ENCODE measurements at regions not wholly inside any gene's neighbourhood (a gene's known extent, or its start where the extent isn't known, plus 50 kb on each side); places are given as distances from the start of the nearest gene placed in this dataset.
A peak's percentile ranks its signal among the peaks of the same experiment; 100 is the strongest.

GRCh38 chr3:18057471-18058091 is 315.1 kb upstream of the TBC1D5 start:
- CTCF ChIA-PET (ENCODE audit: unreplicated experiment): no interaction called here
- Histone ChIP-seq H3K9me3 (ENCODE audit: low read length) (peaks cover 14% of the 10 kb centered on the region; the same call in 1 of the 2 replicates), H3K27ac (ENCODE audit: low read depth, low read length, poor library complexity, severe bottlenecking) (no peak overlapping the region), H3K36me3 (ENCODE audit: insufficient read depth, low read length) (no peaks in the 10 kb centered on the region), H3K79me2 (ENCODE audit: insufficient read depth, low read depth, low read length) (no peaks in the 10 kb centered on the region), H2AFZ (ENCODE audit: low read length) (no peak overlapping the region), H3K4me2 (ENCODE audit: low read length) (no peak overlapping the region), H3K9me2 (ENCODE audit: insufficient read depth, low read length) (no peaks in the 10 kb centered on the region), H3K4me3 (ENCODE audit: low read depth, low read length, poor library complexity, severe bottlenecking) (no peak overlapping the region), H3K4me1 (ENCODE audit: insufficient read depth, low read length, poor library complexity, severe bottlenecking) (no peaks in the 10 kb centered on the region), H4K20me1 (ENCODE audit: insufficient read depth, low read length) (no peaks in the 10 kb centered on the region)
- TF ChIP-seq CTCF (conservative IDR thresholded peaks at IDR 0.05; ENCODE audit: low read length) (no peak), EZH2phosphoT487 (IDR thresholded peaks at IDR 0.05; ENCODE audit: borderline replicate concordance, low read depth, low read length) (no peak)
- BruUV-seq (replicated peaks): no TSS peak
- POLR2A ChIA-PET: no interaction called here
- DNase-seq (ENCODE audit: low spot score): no peak
- intact Hi-C loops (cut with micrococcal nuclease; ENCODE audit: unreplicated experiment): no loop called here

GRCh38 chr3:18054625-18055024 is 312.2 kb upstream of the TBC1D5 start:
- no peaks in the 10 kb centered on the region for H3K9me2 ChIP-seq (ENCODE audit: insufficient read depth, low read length)
- no peaks in the 10 kb centered on the region for H3K36me3 ChIP-seq (ENCODE audit: insufficient read depth, low read length)
- no peaks in the 10 kb centered on the region for H3K4me1 ChIP-seq (ENCODE audit: insufficient read depth, low read length, poor library complexity, severe bottlenecking)
- ChIA-PET CTCF (ENCODE audit: unreplicated experiment) (no interaction called here), POLR2A (no interaction called here)
- intact Hi-C loops (cut with micrococcal nuclease; ENCODE audit: unreplicated experiment): no loop called here
- no peaks in the 10 kb centered on the region for H4K20me1 ChIP-seq (ENCODE audit: insufficient read depth, low read length)
- H3K27ac ChIP-seq (ENCODE audit: low read depth, low read length, poor library complexity, severe bottlenecking): no peak overlapping the region
- peaks cover 14% of the 10 kb centered on the region; the same call in 1 of the 2 replicates for H3K9me3 ChIP-seq (ENCODE audit: low read length)
- H3K79me2 ChIP-seq (ENCODE audit: insufficient read depth, low read depth, low read length): no peaks in the 10 kb centered on the region
- no peak overlapping the region for H2AFZ ChIP-seq (ENCODE audit: low read length)
- no peak overlapping the region for H3K4me3 ChIP-seq (ENCODE audit: low read depth, low read length, poor library complexity, severe bottlenecking)
- no TSS peak for BruUV-seq (replicated peaks)
- TF ChIP-seq EZH2phosphoT487 (IDR thresholded peaks at IDR 0.05; ENCODE audit: borderline replicate concordance, low read depth, low read length) (no peak), CTCF (conservative IDR thresholded peaks at IDR 0.05; ENCODE audit: low read length) (no peak)
- no peak for DNase-seq (ENCODE audit: low spot score)
- H3K4me2 ChIP-seq (ENCODE audit: low read length): no peak overlapping the region

GRCh38 chr3:18051306-18051705 is 308.9 kb upstream of the TBC1D5 start:
- DNase-seq (ENCODE audit: low spot score): no peak
- BruUV-seq (replicated peaks): no TSS peak
- no peaks in the 10 kb centered on the region for H3K36me3 ChIP-seq (ENCODE audit: insufficient read depth, low read length)
- 0 out of 2 replicates have a peak overlapping the region, but pooled peaks have one; percentile 25 for H2AFZ ChIP-seq (ENCODE audit: low read length)
- H3K4me2 ChIP-seq (ENCODE audit: low read length): no peak overlapping the region
- TF ChIP-seq EZH2phosphoT487 (IDR thresholded peaks at IDR 0.05; ENCODE audit: borderline replicate concordance, low read depth, low read length) (no peak), CTCF (conservative IDR thresholded peaks at IDR 0.05; ENCODE audit: low read length) (no peak)
- no peak overlapping the region for H3K4me3 ChIP-seq (ENCODE audit: low read depth, low read length, poor library complexity, severe bottlenecking)
- no peaks in the 10 kb centered on the region for H3K79me2 ChIP-seq (ENCODE audit: insufficient read depth, low read depth, low read length)
- no peaks in the 10 kb centered on the region for H3K9me2 ChIP-seq (ENCODE audit: insufficient read depth, low read length)
- CTCF ChIA-PET (ENCODE audit: unreplicated experiment): interaction anchor here (1.5 kb wide), 1 partner anchor 11 kb away, joined by 3 read pairs; no protein-coding TSS in a partner anchor
- POLR2A ChIA-PET: no interaction called here
- H3K9me3 ChIP-seq (ENCODE audit: low read length): peaks cover 14% of the 10 kb centered on the region; the same call in 1 of the 2 replicates
- intact Hi-C loops (cut with micrococcal nuclease; ENCODE audit: unreplicated experiment): no loop called here
- no peaks in the 10 kb centered on the region for H4K20me1 ChIP-seq (ENCODE audit: insufficient read depth, low read length)
- no peak overlapping the region for H3K27ac ChIP-seq (ENCODE audit: low read depth, low read length, poor library complexity, severe bottlenecking)
- peaks cover 12% of the 10 kb centered on the region for H3K4me1 ChIP-seq (ENCODE audit: insufficient read depth, low read length, poor library complexity, severe bottlenecking)
